ENCODE measurements at regions not wholly inside any gene's neighbourhood (a gene's known extent, or its start where the extent isn't known, plus 50 kb on each side); places are given as distances from the start of the nearest gene placed in this dataset.

GRCh38 chr15:58313810-58314592 is 117.8 kb upstream of the LIPC start:
- in situ Hi-C loops (cut with MboI) = no loop called here
- Histone ChIP-seq H3K4me1 (ENCODE audit: control insufficient read depth, insufficient read depth, low read length) (no peaks in the 10 kb centered on the region), H3K27me3 (replicated peaks in 1 of 2; ENCODE audit: control insufficient read depth in 2 of 2, insufficient read depth in 2 of 2, low read length in 1 of 2) (no peaks in the 10 kb centered on the region), H3K27ac (ENCODE audit: control insufficient read depth, insufficient read depth) (no peak overlapping the region), H4K20me1 (ENCODE audit: control insufficient read depth, insufficient read depth) (no peaks in the 10 kb centered on the region), H3K4me2 (ENCODE audit: control insufficient read depth, insufficient read depth) (no peak overlapping the region), H3K9ac (ENCODE audit: control insufficient read depth, insufficient read depth, low read length) (no peak overlapping the region), H3K79me2 (ENCODE audit: control insufficient read depth, insufficient read depth, low read length) (no peaks in the 10 kb centered on the region), H2AFZ (ENCODE audit: control insufficient read depth, low read depth, low read length) (0 out of 2 replicates have a peak overlapping the region, but pooled peaks have one; percentile 36), H3K36me3 (ENCODE audit: control insufficient read depth in 2 of 2, insufficient read depth in 2 of 2, low read length in 1 of 2) (no peaks in the 10 kb centered on the region), H3K4me3 (no peak overlapping the region), H3K9me3 (replicated peaks; ENCODE audit: control insufficient read depth, insufficient read depth, low read length) (no peaks in the 10 kb centered on the region; the same call in 2 of the 3 replicates)
- SMC1A ChIA-PET (ENCODE audit: uncharacterized antibody, unreplicated experiment) = interaction anchor here (0.8 to 1.6 kb wide), 4 partner anchors 10 to 457 kb away, joined by 3 to 8 read pairs (median 4); partner anchors contain the start of gene MINDY2
- WGBS (ENCODE audit: insufficient coverage, insufficient replicate concordance, low lambda C conversion rate, missing lambda C conversion rate) = 56% methylated on average over 6 of the region's 6 CpGs
- POLR2A ChIA-PET = interaction anchor here (1.1 kb wide), 1 partner anchor 154 kb away, joined by 3 read pairs; no protein-coding TSS in a partner anchor
- ATAC-seq (no peak), DNase-seq (ENCODE audit: low read depth, low spot score) (no peak), FAIRE-seq (no peak)
- intact Hi-C loops (cut with micrococcal nuclease; ENCODE audit: unreplicated experiment) = no loop called here
- CTCF ChIA-PET = interaction anchor here (0.8 to 1.1 kb wide), 3 partner anchors 11 to 515 kb away, joined by 3 read pairs; no protein-coding TSS in a partner anchor
- BruUV-seq (replicated peaks) = no TSS peak
- RAD21 ChIA-PET (ENCODE audit: unreplicated experiment) = interaction anchor here (1.5 kb wide), 1 partner anchor 9 kb away, joined by 3 read pairs; no protein-coding TSS in a partner anchor
- TF ChIP-seq PAX5 (IDR thresholded peaks at IDR 0.05; ENCODE audit: borderline replicate concordance, low read depth, low read length) (no peak), ZBED1 (IDR thresholded peaks at IDR 0.05; ENCODE audit: borderline replicate concordance) (no peak), ZNF622 (IDR thresholded peaks at IDR 0.05) (no peak), CREB1 (IDR thresholded peaks at IDR 0.05; ENCODE audit: low read depth) (no peak), IKZF2 (IDR thresholded peaks at IDR 0.05) (no peak), RELB (IDR thresholded peaks at IDR 0.05; ENCODE audit: low read depth) (no peak), RAD51 (IDR thresholded peaks at IDR 0.05) (no peak), NBN (IDR thresholded peaks at IDR 0.05) (no peak), POU2F2 (IDR thresholded peaks at IDR 0.05; ENCODE audit: borderline replicate concordance, low read depth, low read length) (no peak), NFXL1 (IDR thresholded peaks at IDR 0.05; ENCODE audit: borderline replicate concordance) (no peak), ZNF207 (IDR thresholded peaks at IDR 0.05; ENCODE audit: borderline replicate concordance) (no peak), EZH2 (IDR thresholded peaks at IDR 0.05; ENCODE audit: borderline replicate concordance, control insufficient read depth, low read depth, low read length) (no peak)
- TF ChIP-seq, protein P1, sequence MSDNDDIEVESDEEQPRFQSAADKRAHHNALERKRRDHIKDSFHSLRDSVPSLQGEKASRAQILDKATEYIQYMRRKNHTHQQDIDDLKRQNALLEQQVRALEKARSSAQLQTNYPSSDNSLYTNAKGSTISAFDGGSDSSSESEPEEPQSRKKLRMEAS (IDR thresholded peaks at IDR 0.05; ENCODE audit: low read depth, low read length) = no peak
- TF ChIP-seq, protein P2, sequence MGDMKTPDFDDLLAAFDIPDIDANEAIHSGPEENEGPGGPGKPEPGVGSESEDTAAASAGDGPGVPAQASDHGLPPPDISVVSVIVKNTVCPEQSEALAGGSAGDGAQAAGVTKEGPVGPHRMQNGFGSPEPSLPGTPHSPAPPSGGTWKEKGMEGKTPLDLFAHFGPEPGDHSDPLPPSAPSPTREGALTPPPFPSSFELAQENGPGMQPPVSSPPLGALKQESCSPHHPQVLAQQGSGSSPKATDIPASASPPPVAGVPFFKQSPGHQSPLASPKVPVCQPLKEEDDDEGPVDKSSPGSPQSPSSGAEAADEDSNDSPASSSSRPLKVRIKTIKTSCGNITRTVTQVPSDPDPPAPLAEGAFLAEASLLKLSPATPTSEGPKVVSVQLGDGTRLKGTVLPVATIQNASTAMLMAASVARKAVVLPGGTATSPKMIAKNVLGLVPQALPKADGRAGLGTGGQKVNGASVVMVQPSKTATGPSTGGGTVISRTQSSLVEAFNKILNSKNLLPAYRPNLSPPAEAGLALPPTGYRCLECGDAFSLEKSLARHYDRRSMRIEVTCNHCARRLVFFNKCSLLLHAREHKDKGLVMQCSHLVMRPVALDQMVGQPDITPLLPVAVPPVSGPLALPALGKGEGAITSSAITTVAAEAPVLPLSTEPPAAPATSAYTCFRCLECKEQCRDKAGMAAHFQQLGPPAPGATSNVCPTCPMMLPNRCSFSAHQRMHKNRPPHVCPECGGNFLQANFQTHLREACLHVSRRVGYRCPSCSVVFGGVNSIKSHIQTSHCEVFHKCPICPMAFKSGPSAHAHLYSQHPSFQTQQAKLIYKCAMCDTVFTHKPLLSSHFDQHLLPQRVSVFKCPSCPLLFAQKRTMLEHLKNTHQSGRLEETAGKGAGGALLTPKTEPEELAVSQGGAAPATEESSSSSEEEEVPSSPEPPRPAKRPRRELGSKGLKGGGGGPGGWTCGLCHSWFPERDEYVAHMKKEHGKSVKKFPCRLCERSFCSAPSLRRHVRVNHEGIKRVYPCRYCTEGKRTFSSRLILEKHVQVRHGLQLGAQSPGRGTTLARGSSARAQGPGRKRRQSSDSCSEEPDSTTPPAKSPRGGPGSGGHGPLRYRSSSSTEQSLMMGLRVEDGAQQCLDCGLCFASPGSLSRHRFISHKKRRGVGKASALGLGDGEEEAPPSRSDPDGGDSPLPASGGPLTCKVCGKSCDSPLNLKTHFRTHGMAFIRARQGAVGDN (IDR thresholded peaks at IDR 0.05) = no peak
- TF ChIP-seq, protein P3, sequence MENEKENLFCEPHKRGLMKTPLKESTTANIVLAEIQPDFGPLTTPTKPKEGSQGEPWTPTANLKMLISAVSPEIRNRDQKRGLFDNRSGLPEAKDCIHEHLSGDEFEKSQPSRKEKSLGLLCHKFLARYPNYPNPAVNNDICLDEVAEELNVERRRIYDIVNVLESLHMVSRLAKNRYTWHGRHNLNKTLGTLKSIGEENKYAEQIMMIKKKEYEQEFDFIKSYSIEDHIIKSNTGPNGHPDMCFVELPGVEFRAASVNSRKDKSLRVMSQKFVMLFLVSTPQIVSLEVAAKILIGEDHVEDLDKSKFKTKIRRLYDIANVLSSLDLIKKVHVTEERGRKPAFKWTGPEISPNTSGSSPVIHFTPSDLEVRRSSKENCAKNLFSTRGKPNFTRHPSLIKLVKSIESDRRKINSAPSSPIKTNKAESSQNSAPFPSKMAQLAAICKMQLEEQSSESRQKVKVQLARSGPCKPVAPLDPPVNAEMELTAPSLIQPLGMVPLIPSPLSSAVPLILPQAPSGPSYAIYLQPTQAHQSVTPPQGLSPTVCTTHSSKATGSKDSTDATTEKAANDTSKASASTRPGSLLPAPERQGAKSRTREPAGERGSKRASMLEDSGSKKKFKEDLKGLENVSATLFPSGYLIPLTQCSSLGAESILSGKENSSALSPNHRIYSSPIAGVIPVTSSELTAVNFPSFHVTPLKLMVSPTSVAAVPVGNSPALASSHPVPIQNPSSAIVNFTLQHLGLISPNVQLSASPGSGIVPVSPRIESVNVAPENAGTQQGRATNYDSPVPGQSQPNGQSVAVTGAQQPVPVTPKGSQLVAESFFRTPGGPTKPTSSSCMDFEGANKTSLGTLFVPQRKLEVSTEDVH (IDR thresholded peaks at IDR 0.05; ENCODE audit: low read depth, partially characterized antibody) = no peak
